HUDEP-2 (cell line): ENCODE measurements at regions not wholly inside any gene's neighbourhood (a gene's known extent, or its start where the extent isn't known, plus 50 kb on each side); places are given as distances from the start of the nearest gene placed in this dataset.

Experiments
- DNase-seq, 76 experiments: peaks; one replicate each; lab custom pipeline; 2025; ENCODE audit not compliant: unreplicated experiment in 76 of 76; lab: John Stamatoyannopoulos, UW

- DNase-seq: no peak
Observed at GRCh38 chrX:45761920-45762319, 561.2 kb upstream of the DIPK2B start.

GRCh38 chrX:45760187-45760742, 559.6 kb upstream of the DIPK2B start:
- no peak for DNase-seq

GRCh38 chrX:45758738-45759397, 558.2 kb upstream of the DIPK2B start:
- no peak for DNase-seq

GRCh38 chrX:45758319-45758718, 557.6 kb upstream of the DIPK2B start:
- no peak for DNase-seq

- no peak for DNase-seq
Observed at GRCh38 chrX:45757272-45757671, 556.6 kb upstream of the DIPK2B start.

- no peak for DNase-seq
Observed at GRCh38 chrX:45756557-45756956, 555.9 kb upstream of the DIPK2B start.

- DNase-seq: no peak
Observed at GRCh38 chrX:45755703-45756102, 555.0 kb upstream of the DIPK2B start.

GRCh38 chrX:45751156-45751555, 550.5 kb upstream of the DIPK2B start:
- DNase-seq: no peak

GRCh38 chrX:45750639-45751038, 550.0 kb upstream of the DIPK2B start:
- no peak for DNase-seq

GRCh38 chrX:45749375-45749774, 548.7 kb upstream of the DIPK2B start:
- no peak for DNase-seq

- no peak for DNase-seq
Observed at GRCh38 chrX:45748369-45748774, 547.7 kb upstream of the DIPK2B start.

GRCh38 chrX:45747905-45748304, 547.2 kb upstream of the DIPK2B start:
- no peak for DNase-seq

GRCh38 chrX:45745479-45745878, 544.8 kb upstream of the DIPK2B start:
- DNase-seq: no peak

- no peak for DNase-seq
Observed at GRCh38 chrX:45743906-45744625, 543.4 kb upstream of the DIPK2B start.

- DNase-seq: no peak
Observed at GRCh38 chrX:45743081-45743533, 542.4 kb upstream of the DIPK2B start.

GRCh38 chrX:45740291-45740690, 539.6 kb upstream of the DIPK2B start:
- DNase-seq: no peak

GRCh38 chrX:45735571-45735970, 534.9 kb upstream of the DIPK2B start:
- DNase-seq: no peak

- no peak for DNase-seq
Observed at GRCh38 chrX:45731448-45731847, 530.8 kb upstream of the DIPK2B start.

- DNase-seq: no peak
Observed at GRCh38 chrX:45727761-45728160, 527.1 kb upstream of the DIPK2B start.

GRCh38 chrX:45722471-45722870, 521.8 kb upstream of the DIPK2B start:
- DNase-seq: no peak

GRCh38 chrX:45719751-45720501, 519.2 kb upstream of the DIPK2B start:
- DNase-seq: no peak
